GM23338 (cell line): ENCODE measurements at regions not wholly inside any gene's neighbourhood (a gene's known extent, or its start where the extent isn't known, plus 50 kb on each side); places are given as distances from the start of the nearest gene placed in this dataset.

Experiments used
- ATAC-seq: fragments of 200-7000 bp; cut with Tn5 transposase; 3 replicates; pipeline ENCODE4 v1.9.1; 2020
- DNase-seq: peaks from one replicate; pipeline ENCODE4 v3.0.0-alpha.2; 2015; ENCODE audit warnings: low spot score
- H2AFZ ChIP-seq: fragments of 200-600 bp; sonication (generic); 2 replicates; pipeline ENCODE4 v1.8.0; 2016; ENCODE audit warnings: antibody characterized with exemption, mild to moderate bottlenecking, moderate library complexity
- H3F3A ChIP-seq: fragments of 200-600 bp; sonication (generic); replicated peaks from 2 replicates; pipeline ENCODE4 v1.8.0; 2017; ENCODE audit warnings: antibody characterized with exemption, mixed run types, low read depth
- H3K27ac ChIP-seq: fragments of 200-600 bp; sonication (generic); 2 replicates; pipeline ENCODE4 v1.6.1; 2016; ENCODE audit warnings: low read depth
- H3K27me3 ChIP-seq: fragments of 200-600 bp; sonication (generic); 2 replicates; pipeline ENCODE4 v1.8.0; 2016; ENCODE audit warnings: mild to moderate bottlenecking, mixed run types, moderate library complexity; ENCODE audit not compliant: insufficient read depth
- H3K36me3 ChIP-seq: fragments of 200-600 bp; sonication (generic); 2 replicates; pipeline ENCODE4 v1.8.0; 2016; ENCODE audit warnings: mild to moderate bottlenecking; ENCODE audit not compliant: insufficient read depth
- H3K4me1 ChIP-seq: fragments of 200-600 bp; sonication (generic); 2 replicates; pipeline ENCODE4 v1.8.0; 2016; ENCODE audit warnings: mild to moderate bottlenecking, moderate library complexity; ENCODE audit not compliant: insufficient read depth
- H3K4me2 ChIP-seq: fragments of 200-600 bp; sonication (generic); 2 replicates; pipeline ENCODE4 v1.7.1; 2017; ENCODE audit warnings: mixed run types
- H3K4me3 ChIP-seq: fragments of 200-600 bp; sonication (generic); 2 replicates; pipeline ENCODE4 v1.6.1; 2016; ENCODE audit warnings: mixed run types
- H3K79me2 ChIP-seq: fragments of 200-600 bp; sonication (generic); replicated peaks from 2 replicates; pipeline ENCODE4 v1.8.0; 2017; ENCODE audit warnings: mild to moderate bottlenecking; ENCODE audit not compliant: insufficient read depth
- H3K9me2 ChIP-seq: fragments of 200-600 bp; sonication (generic); 2 replicates; pipeline ENCODE4 v1.8.0; 2017; ENCODE audit not compliant: insufficient read depth
- H4K20me1 ChIP-seq: fragments of 200-600 bp; sonication (generic); replicated peaks from 2 replicates; pipeline ENCODE4 v1.8.0; 2017; ENCODE audit warnings: mild to moderate bottlenecking; ENCODE audit not compliant: insufficient read depth
- H3K27ac Mint-ChIP-seq: 2 replicates; pipeline ENCODE4 v1.8.0; 2020; ENCODE audit warnings: inconsistent platforms, mild to moderate bottlenecking, moderate library complexity, mixed read lengths
- H3K27me3 Mint-ChIP-seq: 3 replicates; pipeline ENCODE4 v1.8.0; 2022; ENCODE audit warnings: low read depth, mild to moderate bottlenecking, moderate library complexity, mixed read lengths, inconsistent platforms; ENCODE audit not compliant: insufficient read depth, poor library complexity
- H3K36me3 Mint-ChIP-seq: 3 replicates; pipeline ENCODE4 v1.8.0; 2021; ENCODE audit warnings: low read depth, mild to moderate bottlenecking, inconsistent platforms, moderate library complexity, mixed read lengths
- H3K4me1 Mint-ChIP-seq: 3 replicates; pipeline ENCODE4 v1.8.0; 2020; ENCODE audit warnings: mild to moderate bottlenecking, inconsistent platforms, mixed read lengths
- H3K4me3 Mint-ChIP-seq: 3 replicates; pipeline ENCODE4 v1.8.0; 2021; ENCODE audit warnings: moderate library complexity, mild to moderate bottlenecking, inconsistent platforms, mixed read lengths
- H3K9me3 Mint-ChIP-seq: 3 replicates; pipeline ENCODE4 v1.8.0; 2020; ENCODE audit warnings: moderate library complexity, mild to moderate bottlenecking, inconsistent platforms, mixed read lengths
- CREB1 ChIP-seq: fragments of 250-450 bp; sonication (Bioruptor Pico); IDR thresholded peaks from 2 replicates; pipeline ENCODE4 v1.5.0; 2020; ENCODE audit warnings: low read depth, mild to moderate bottlenecking, moderate library complexity
- ETS1 ChIP-seq: IDR thresholded peaks from 2 replicates; pipeline ENCODE4 v1.6.1; 2016; ENCODE audit warnings: antibody characterized with exemption
- EZH2 ChIP-seq: fragments of 200-600 bp; sonication (generic); IDR thresholded peaks from one replicate; pipeline ENCODE4 v1.8.0; 2017; ENCODE audit warnings: antibody characterized with exemption, mild to moderate bottlenecking, low read depth; ENCODE audit not compliant: unreplicated experiment
- EZH2phosphoT487 ChIP-seq: fragments of 200-600 bp; sonication (generic); IDR thresholded peaks from one replicate; pipeline ENCODE4 v1.8.1; 2018; ENCODE audit warnings: antibody characterized with exemption; ENCODE audit not compliant: unreplicated experiment
- JUNB ChIP-seq: IDR thresholded peaks from one replicate; pipeline ENCODE4 v1.6.1; 2016; ENCODE audit warnings: antibody characterized with exemption; ENCODE audit not compliant: unreplicated experiment
- NANOG ChIP-seq: IDR thresholded peaks from 2 replicates; pipeline ENCODE4 v1.6.1; 2016; ENCODE audit warnings: antibody characterized with exemption, borderline replicate concordance
- POLR2AphosphoS5 ChIP-seq: IDR thresholded peaks from 2 replicates; pipeline ENCODE4 v1.6.1; 2016; ENCODE audit warnings: antibody characterized with exemption, low read depth
- STAT1 ChIP-seq: IDR thresholded peaks from one replicate; pipeline ENCODE4 v1.6.1; 2016; ENCODE audit warnings: antibody characterized with exemption; ENCODE audit not compliant: unreplicated experiment
- ZNF114 ChIP-seq: fragments of 250-450 bp; sonication (Bioruptor Pico); IDR thresholded peaks from 2 replicates; pipeline ENCODE4 v1.5.0; 2020; ENCODE audit warnings: mild to moderate bottlenecking, moderate library complexity
- ZNF331 ChIP-seq: fragments of 250-450 bp; sonication (Bioruptor Pico); IDR thresholded peaks from 2 replicates; pipeline ENCODE4 v1.5.0; 2020; ENCODE audit warnings: low read depth, mild to moderate bottlenecking, moderate library complexity
- TF ChIP-seq, protein P1 (sequence below), 2 experiments: fragments of 200-600 bp in 1 of 2; sonication (generic) in 1 of 2; conservative IDR thresholded peaks; 2 replicates each; pipeline versions ENCODE4 v1.5.1 to v1.6.1; 2016 to 2017; ENCODE audit warnings: antibody characterized with exemption in 2 of 2, low read depth in 2 of 2, mild to moderate bottlenecking in 2 of 2, moderate library complexity in 1 of 2
- TF ChIP-seq, protein P2 (sequence below): IDR thresholded peaks from one replicate; pipeline ENCODE4 v1.6.1; 2018; ENCODE audit warnings: antibody characterized with exemption; ENCODE audit not compliant: unreplicated experiment

DNA sequence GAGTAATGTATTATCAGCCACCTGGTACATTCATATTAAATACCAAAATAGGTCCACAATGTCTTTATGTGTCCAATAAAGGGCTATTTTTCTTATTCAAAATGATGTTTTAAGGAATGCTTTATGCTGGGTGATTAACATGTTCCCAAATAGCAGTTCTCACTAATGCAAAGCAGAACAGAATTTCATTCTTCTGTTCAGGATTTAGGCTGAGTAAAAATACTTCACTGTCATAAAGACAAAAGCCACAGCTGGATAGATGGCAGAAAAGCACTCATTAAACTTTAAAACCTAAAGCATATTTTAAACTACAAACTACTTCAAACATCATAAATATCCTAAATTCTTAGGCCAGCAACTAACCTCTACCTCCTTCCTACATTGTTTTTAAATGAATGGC lies 244.0 kb downstream of the TMA16 start (continued):
- no peak for TF ChIP-seq STAT1
- no peak for TF ChIP-seq ZNF331 (CRISPR knock-in tag)

DNA sequence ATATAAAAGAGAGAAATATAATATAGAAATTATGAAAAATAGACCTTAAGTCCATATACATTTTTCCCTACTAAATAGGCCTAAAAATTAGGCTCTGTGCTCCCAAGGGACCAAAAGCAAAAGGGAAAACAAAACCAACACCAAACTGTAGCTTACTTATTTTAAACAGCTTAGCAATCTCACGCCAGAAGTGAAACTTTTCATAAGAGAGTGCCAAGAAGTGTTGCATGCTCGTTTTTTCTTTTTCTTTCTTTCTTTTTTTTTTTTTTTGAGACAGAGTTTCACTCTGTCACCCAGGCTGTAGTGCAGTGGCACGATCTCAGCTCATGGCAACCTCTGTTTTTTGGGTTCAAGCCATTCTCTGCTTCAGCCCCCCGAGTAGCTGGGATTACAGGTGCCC lies 250.4 kb downstream of the TMA16 start:
- no peak for TF ChIP-seq EZH2phosphoT487
- no peak for TF ChIP-seq ZNF114 (CRISPR knock-in tag)
- no peak for TF ChIP-seq EZH2
- no peak for TF ChIP-seq STAT1
- no peak for TF ChIP-seq NANOG

DNA sequence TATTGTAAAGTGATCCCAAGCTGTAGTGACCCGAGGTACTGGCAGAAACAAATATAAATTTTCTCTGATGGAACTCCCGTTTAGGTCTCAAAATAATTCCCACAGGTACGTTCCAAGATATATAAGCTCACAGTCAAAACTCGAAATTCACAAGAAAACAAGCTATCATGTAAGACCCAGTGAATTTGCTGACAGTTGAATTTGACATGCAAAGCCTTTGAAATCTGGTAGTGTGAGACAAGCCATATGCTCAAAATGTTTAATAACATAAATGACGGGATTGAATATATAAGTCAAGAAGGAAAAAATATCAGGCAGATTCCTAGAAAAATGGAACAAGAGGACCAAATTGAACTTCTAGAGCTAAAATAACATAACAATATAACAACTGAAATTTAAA lies 252.8 kb downstream of the TMA16 start:
- H3K36me3 ChIP-seq: no peaks in the 10 kb centered on the region
- Mint-ChIP-seq H3K4me3 (no peak overlapping the region), H3K27me3 (peaks cover 2% of the 10 kb centered on the region), H3K36me3 (peaks cover 9% of the 10 kb centered on the region; the same call in 1 of the 3 replicates), H3K27ac (no peak overlapping the region), H3K4me1 (no peaks in the 10 kb centered on the region), H3K9me3 (peaks cover 32% of the 10 kb centered on the region)
- no peaks in the 10 kb centered on the region for H4K20me1 ChIP-seq
- H3K4me3 ChIP-seq: no peak overlapping the region
- no peak for ATAC-seq
- no peaks in the 10 kb centered on the region for H3K27me3 ChIP-seq
- no peaks in the 10 kb centered on the region for H3F3A ChIP-seq
- H3K79me2 ChIP-seq: no peaks in the 10 kb centered on the region
- H3K4me1 ChIP-seq: no peaks in the 10 kb centered on the region
- DNase-seq: no peak
- H3K27ac ChIP-seq: no peak overlapping the region
- H3K4me2 ChIP-seq: no peak overlapping the region
- TF ChIP-seq POLR2AphosphoS5 (no peak), ETS1 (no peak), CREB1 (CRISPR knock-in tag) (no peak)
- no peaks in the 10 kb centered on the region for H3K9me2 ChIP-seq
- H2AFZ ChIP-seq: no peak overlapping the region

More for the DNA sequence above, 250.4 kb downstream of the TMA16 start:
- Histone ChIP-seq H4K20me1 (no peaks in the 10 kb centered on the region), H3K27me3 (no peaks in the 10 kb centered on the region), H2AFZ (no peak overlapping the region), H3K4me1 (no peaks in the 10 kb centered on the region), H3K4me3 (no peak overlapping the region), H3K79me2 (no peaks in the 10 kb centered on the region), H3K4me2 (no peak overlapping the region), H3K36me3 (no peaks in the 10 kb centered on the region), H3K9me2 (no peaks in the 10 kb centered on the region), H3F3A (no peaks in the 10 kb centered on the region), H3K27ac (no peak overlapping the region)
- Mint-ChIP-seq H3K27ac (no peak overlapping the region), H3K9me3 (peaks cover 32% of the 10 kb centered on the region), H3K36me3 (peaks cover 9% of the 10 kb centered on the region; the same call in 1 of the 3 replicates), H3K4me3 (no peak overlapping the region), H3K4me1 (no peaks in the 10 kb centered on the region), H3K27me3 (peaks cover 2% of the 10 kb centered on the region)
- DNase-seq (no peak), ATAC-seq (no peak)

DNA sequence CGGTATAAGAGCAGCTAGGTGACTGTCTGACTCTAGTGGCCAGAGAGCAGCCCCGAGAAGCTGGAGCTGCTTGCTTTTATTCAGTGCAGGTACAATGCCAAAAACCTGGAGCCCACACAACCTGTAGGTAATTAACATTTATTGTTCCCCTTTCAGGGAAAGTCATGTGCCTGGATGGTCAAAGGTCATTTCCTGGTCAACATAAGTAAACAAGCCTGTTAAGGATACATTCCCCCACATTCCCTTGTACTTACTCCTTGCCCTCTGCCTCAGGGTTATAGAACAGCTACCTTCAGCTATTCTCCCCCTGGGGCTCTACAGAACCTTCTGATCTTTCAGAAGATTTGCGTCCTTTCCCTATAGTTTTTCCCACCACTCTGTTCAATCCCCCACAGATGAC lies 253.4 kb downstream of the TMA16 start:
- H3K27me3 Mint-ChIP-seq: no peaks in the 10 kb centered on the region
- H3K27ac Mint-ChIP-seq: no peak overlapping the region
- H3K36me3 Mint-ChIP-seq: peaks cover 9% of the 10 kb centered on the region; the same call in 1 of the 3 replicates
- no peaks in the 10 kb centered on the region for H3K4me1 ChIP-seq
- H3K9me3 Mint-ChIP-seq: peaks cover 32% of the 10 kb centered on the region
- no peaks in the 10 kb centered on the region for H3K79me2 ChIP-seq
- H3K4me1 Mint-ChIP-seq: no peaks in the 10 kb centered on the region
- H3F3A ChIP-seq: no peaks in the 10 kb centered on the region
- no peaks in the 10 kb centered on the region for H3K27me3 ChIP-seq
- no peak for ATAC-seq
- no peak overlapping the region for H3K4me2 ChIP-seq
- no peaks in the 10 kb centered on the region for H3K9me2 ChIP-seq
- no peaks in the 10 kb centered on the region for H4K20me1 ChIP-seq
- no peak overlapping the region for H3K4me3 Mint-ChIP-seq
- H3K27ac ChIP-seq: no peak overlapping the region
- DNase-seq: peak; percentile 9
- H3K36me3 ChIP-seq: no peaks in the 10 kb centered on the region
- H2AFZ ChIP-seq: no peak overlapping the region
- no peak overlapping the region for H3K4me3 ChIP-seq
- no peak for TF ChIP-seq ZNF114 (CRISPR knock-in tag)
- TF ChIP-seq CREB1 (CRISPR knock-in tag): no peak
- TF ChIP-seq NANOG: no peak
- TF ChIP-seq, protein P1, sequence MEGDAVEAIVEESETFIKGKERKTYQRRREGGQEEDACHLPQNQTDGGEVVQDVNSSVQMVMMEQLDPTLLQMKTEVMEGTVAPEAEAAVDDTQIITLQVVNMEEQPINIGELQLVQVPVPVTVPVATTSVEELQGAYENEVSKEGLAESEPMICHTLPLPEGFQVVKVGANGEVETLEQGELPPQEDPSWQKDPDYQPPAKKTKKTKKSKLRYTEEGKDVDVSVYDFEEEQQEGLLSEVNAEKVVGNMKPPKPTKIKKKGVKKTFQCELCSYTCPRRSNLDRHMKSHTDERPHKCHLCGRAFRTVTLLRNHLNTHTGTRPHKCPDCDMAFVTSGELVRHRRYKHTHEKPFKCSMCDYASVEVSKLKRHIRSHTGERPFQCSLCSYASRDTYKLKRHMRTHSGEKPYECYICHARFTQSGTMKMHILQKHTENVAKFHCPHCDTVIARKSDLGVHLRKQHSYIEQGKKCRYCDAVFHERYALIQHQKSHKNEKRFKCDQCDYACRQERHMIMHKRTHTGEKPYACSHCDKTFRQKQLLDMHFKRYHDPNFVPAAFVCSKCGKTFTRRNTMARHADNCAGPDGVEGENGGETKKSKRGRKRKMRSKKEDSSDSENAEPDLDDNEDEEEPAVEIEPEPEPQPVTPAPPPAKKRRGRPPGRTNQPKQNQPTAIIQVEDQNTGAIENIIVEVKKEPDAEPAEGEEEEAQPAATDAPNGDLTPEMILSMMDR (conservative IDR thresholded peaks at IDR 0.05; ENCODE audit: low read depth in 2 of 2): no peak
- no peak for TF ChIP-seq ZNF331 (CRISPR knock-in tag)
- TF ChIP-seq, protein P2, sequence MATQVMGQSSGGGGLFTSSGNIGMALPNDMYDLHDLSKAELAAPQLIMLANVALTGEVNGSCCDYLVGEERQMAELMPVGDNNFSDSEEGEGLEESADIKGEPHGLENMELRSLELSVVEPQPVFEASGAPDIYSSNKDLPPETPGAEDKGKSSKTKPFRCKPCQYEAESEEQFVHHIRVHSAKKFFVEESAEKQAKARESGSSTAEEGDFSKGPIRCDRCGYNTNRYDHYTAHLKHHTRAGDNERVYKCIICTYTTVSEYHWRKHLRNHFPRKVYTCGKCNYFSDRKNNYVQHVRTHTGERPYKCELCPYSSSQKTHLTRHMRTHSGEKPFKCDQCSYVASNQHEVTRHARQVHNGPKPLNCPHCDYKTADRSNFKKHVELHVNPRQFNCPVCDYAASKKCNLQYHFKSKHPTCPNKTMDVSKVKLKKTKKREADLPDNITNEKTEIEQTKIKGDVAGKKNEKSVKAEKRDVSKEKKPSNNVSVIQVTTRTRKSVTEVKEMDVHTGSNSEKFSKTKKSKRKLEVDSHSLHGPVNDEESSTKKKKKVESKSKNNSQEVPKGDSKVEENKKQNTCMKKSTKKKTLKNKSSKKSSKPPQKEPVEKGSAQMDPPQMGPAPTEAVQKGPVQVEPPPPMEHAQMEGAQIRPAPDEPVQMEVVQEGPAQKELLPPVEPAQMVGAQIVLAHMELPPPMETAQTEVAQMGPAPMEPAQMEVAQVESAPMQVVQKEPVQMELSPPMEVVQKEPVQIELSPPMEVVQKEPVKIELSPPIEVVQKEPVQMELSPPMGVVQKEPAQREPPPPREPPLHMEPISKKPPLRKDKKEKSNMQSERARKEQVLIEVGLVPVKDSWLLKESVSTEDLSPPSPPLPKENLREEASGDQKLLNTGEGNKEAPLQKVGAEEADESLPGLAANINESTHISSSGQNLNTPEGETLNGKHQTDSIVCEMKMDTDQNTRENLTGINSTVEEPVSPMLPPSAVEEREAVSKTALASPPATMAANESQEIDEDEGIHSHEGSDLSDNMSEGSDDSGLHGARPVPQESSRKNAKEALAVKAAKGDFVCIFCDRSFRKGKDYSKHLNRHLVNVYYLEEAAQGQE: no peak
- no peak for TF ChIP-seq STAT1
- TF ChIP-seq JUNB: no peak
- no peak for TF ChIP-seq EZH2
